WTC11 (cell line): ENCODE measurements at regions not wholly inside any gene's neighbourhood (a gene's known extent, or its start where the extent isn't known, plus 50 kb on each side); places are given as distances from the start of the nearest gene placed in this dataset.

ENCODE experiments used
- ATF1 ChIP-seq: sonication (generic); formaldehyde crosslinking; IDR thresholded peaks from 2 replicates; pipeline ENCODE4 v1.8.1; 2023; ENCODE audit warnings: mild to moderate bottlenecking, moderate library complexity, missing genetic modification reagents
- ATF6 ChIP-seq: sonication (generic); formaldehyde crosslinking; IDR thresholded peaks from 2 replicates; pipeline ENCODE4 v1.8.1; 2023; ENCODE audit warnings: mild to moderate bottlenecking, missing genetic modification reagents
- ESRRA ChIP-seq: sonication (generic); formaldehyde crosslinking; IDR thresholded peaks from 2 replicates; pipeline ENCODE4 v1.8.1; 2022; ENCODE audit warnings: mild to moderate bottlenecking, missing genetic modification reagents, borderline replicate concordance
- FOXK1 ChIP-seq: sonication (generic); formaldehyde crosslinking; IDR thresholded peaks from 2 replicates; pipeline ENCODE4 v1.8.0; 2022; ENCODE audit warnings: mild to moderate bottlenecking, moderate library complexity, missing genetic modification reagents
- FOXP4 ChIP-seq: sonication (generic); formaldehyde crosslinking; IDR thresholded peaks from 2 replicates; pipeline ENCODE4 v1.8.0; 2022; ENCODE audit warnings: mild to moderate bottlenecking, missing genetic modification reagents
- MXD4 ChIP-seq: fragments of 250-450 bp; sonication (Bioruptor Pico); IDR thresholded peaks from 2 replicates; pipeline ENCODE4 v1.8.0; 2021; ENCODE audit warnings: mild to moderate bottlenecking, moderate library complexity, borderline replicate concordance
- NFATC4 ChIP-seq: fragments of 250-450 bp; sonication (Bioruptor Pico); IDR thresholded peaks from 2 replicates; pipeline ENCODE4 v1.9.0; 2021; ENCODE audit warnings: mild to moderate bottlenecking
- SMAD3 ChIP-seq: sonication (generic); formaldehyde crosslinking; IDR thresholded peaks from 2 replicates; pipeline ENCODE4 v1.8.0; 2022; ENCODE audit warnings: missing genetic modification reagents, mild to moderate bottlenecking, borderline replicate concordance
- TF ChIP-seq, protein P1 (sequence below): fragments of 200-600 bp; IDR thresholded peaks from 2 replicates; pipeline ENCODE4 v1.8.0; 2022; ENCODE audit warnings: antibody characterized with exemption
- TF ChIP-seq, protein P2 (sequence below): sonication (generic); formaldehyde crosslinking; IDR thresholded peaks from 2 replicates; pipeline ENCODE4 v1.8.1; 2022; ENCODE audit warnings: mild to moderate bottlenecking, moderate library complexity, missing genetic modification reagents
- TF ChIP-seq, protein P3 (sequence below): sonication (generic); formaldehyde crosslinking; conservative IDR thresholded peaks from 2 replicates; pipeline ENCODE4 v1.8.1; 2022; ENCODE audit warnings: mild to moderate bottlenecking, missing genetic modification reagents

DNA sequence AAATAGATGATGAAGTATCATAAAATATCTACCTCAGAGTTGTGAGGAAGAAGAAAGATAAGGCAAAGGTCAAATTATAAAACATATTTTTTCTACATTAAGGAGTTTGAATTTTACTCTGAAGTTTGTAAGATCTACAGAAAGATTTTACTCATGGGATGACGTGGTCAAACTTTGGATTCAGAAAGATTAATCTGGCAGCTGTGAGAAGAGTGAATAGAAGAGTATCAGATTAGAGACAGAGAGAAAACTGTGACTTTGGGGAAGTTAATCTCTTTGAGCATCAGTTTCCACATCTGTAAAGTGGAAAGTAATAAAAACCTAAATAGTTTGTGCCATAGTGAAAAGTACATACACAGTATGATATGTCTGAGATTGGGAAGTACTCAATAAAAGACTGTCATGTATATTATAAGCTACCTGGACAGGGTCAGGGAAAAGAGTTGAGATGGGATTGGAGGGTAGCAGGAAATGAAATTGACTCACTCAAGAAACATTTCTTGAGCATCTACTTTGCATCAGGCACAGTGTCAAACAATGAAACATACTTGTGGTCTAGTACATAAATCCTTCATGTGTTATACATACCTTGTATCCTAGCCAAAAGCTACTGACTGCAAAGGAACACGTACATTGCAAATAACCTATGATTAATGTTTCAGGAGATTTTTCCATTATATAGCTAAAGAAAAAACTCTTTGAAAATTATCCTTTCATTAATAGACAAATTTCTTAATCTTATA is 222.1 kb downstream of the TMEM200A start:
- TF ChIP-seq, protein P1, sequence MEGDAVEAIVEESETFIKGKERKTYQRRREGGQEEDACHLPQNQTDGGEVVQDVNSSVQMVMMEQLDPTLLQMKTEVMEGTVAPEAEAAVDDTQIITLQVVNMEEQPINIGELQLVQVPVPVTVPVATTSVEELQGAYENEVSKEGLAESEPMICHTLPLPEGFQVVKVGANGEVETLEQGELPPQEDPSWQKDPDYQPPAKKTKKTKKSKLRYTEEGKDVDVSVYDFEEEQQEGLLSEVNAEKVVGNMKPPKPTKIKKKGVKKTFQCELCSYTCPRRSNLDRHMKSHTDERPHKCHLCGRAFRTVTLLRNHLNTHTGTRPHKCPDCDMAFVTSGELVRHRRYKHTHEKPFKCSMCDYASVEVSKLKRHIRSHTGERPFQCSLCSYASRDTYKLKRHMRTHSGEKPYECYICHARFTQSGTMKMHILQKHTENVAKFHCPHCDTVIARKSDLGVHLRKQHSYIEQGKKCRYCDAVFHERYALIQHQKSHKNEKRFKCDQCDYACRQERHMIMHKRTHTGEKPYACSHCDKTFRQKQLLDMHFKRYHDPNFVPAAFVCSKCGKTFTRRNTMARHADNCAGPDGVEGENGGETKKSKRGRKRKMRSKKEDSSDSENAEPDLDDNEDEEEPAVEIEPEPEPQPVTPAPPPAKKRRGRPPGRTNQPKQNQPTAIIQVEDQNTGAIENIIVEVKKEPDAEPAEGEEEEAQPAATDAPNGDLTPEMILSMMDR, result no peak
- TF ChIP-seq FOXK1 (CRISPR knock-in tag) (no peak), ATF1 (no peak), NFATC4 (CRISPR knock-in tag) (no peak), MXD4 (CRISPR knock-in tag) (no peak), ATF6 (CRISPR knock-in tag) (no peak), FOXP4 (no peak), ESRRA (CRISPR knock-in tag) (no peak), SMAD3 (CRISPR knock-in tag) (no peak)
- TF ChIP-seq, protein P2, sequence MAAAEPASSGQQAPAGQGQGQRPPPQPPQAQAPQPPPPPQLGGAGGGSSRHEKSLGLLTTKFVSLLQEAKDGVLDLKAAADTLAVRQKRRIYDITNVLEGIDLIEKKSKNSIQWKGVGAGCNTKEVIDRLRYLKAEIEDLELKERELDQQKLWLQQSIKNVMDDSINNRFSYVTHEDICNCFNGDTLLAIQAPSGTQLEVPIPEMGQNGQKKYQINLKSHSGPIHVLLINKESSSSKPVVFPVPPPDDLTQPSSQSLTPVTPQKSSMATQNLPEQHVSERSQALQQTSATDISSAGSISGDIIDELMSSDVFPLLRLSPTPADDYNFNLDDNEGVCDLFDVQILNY, result no peak
- TF ChIP-seq, protein P3, sequence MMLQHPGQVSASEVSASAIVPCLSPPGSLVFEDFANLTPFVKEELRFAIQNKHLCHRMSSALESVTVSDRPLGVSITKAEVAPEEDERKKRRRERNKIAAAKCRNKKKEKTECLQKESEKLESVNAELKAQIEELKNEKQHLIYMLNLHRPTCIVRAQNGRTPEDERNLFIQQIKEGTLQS (CRISPR knock-in tag), result no peak
